ENCODE measurements at regions not wholly inside any gene's neighbourhood (a gene's known extent, or its start where the extent isn't known, plus 50 kb on each side); places are given as distances from the start of the nearest gene placed in this dataset.

- ATAC-seq (no peak), DNase-seq (ENCODE audit: low spot score) (no peak)
- Mint-ChIP-seq H3K9me3 (peaks cover 25% of the 10 kb centered on the region), H3K27me3 (ENCODE audit: insufficient read depth, low read depth, poor library complexity) (peaks cover 3% of the 10 kb centered on the region), H3K36me3 (ENCODE audit: low read depth) (peaks cover 22% of the 10 kb centered on the region; the same call in 2 of the 3 replicates), H3K4me1 (no peaks in the 10 kb centered on the region; the same call in 2 of the 3 replicates), H3K4me3 (no peak overlapping the region), H3K27ac (no peak overlapping the region)
- Histone ChIP-seq H3F3A (replicated peaks; ENCODE audit: low read depth) (no peaks in the 10 kb centered on the region), H3K27ac (ENCODE audit: low read depth) (no peak overlapping the region), H2AFZ (no peak overlapping the region), H3K9me2 (ENCODE audit: insufficient read depth) (no peaks in the 10 kb centered on the region), H3K4me1 (ENCODE audit: insufficient read depth) (no peaks in the 10 kb centered on the region), H4K20me1 (replicated peaks; ENCODE audit: insufficient read depth) (no peaks in the 10 kb centered on the region), H3K4me3 (no peak overlapping the region), H3K27me3 (ENCODE audit: insufficient read depth) (no peaks in the 10 kb centered on the region), H3K4me2 (no peak overlapping the region), H3K79me2 (replicated peaks; ENCODE audit: insufficient read depth) (no peaks in the 10 kb centered on the region), H3K36me3 (ENCODE audit: insufficient read depth) (no peaks in the 10 kb centered on the region)
- no peak for TF ChIP-seq REST (IDR thresholded peaks at IDR 0.05; ENCODE audit: unreplicated experiment)
- TF ChIP-seq NANOG (IDR thresholded peaks at IDR 0.05; ENCODE audit: borderline replicate concordance): no peak
- no peak for TF ChIP-seq POLR2AphosphoS5 (IDR thresholded peaks at IDR 0.05; ENCODE audit: low read depth)
- TF ChIP-seq ETS1 (IDR thresholded peaks at IDR 0.05): no peak
- no peak for TF ChIP-seq EZH2phosphoT487 (IDR thresholded peaks at IDR 0.05; ENCODE audit: unreplicated experiment)
- no peak for TF ChIP-seq JUNB (IDR thresholded peaks at IDR 0.05; ENCODE audit: unreplicated experiment)
- TF ChIP-seq EZH2 (IDR thresholded peaks at IDR 0.05; ENCODE audit: low read depth, unreplicated experiment): no peak
- no peak for TF ChIP-seq ZNF114 (CRISPR knock-in tag; IDR thresholded peaks at IDR 0.05)
- no peak for TF ChIP-seq STAT1 (IDR thresholded peaks at IDR 0.05; ENCODE audit: unreplicated experiment)
- TF ChIP-seq CTCF (conservative IDR thresholded peaks at IDR 0.05; ENCODE audit: low read depth in 2 of 2): no peak
- TF ChIP-seq CREB1 (CRISPR knock-in tag; IDR thresholded peaks at IDR 0.05; ENCODE audit: low read depth): no peak
- TF ChIP-seq ZNF462 (CRISPR knock-in tag; IDR thresholded peaks at IDR 0.05): no peak
- TF ChIP-seq ZNF331 (CRISPR knock-in tag; IDR thresholded peaks at IDR 0.05; ENCODE audit: low read depth): no peak
Measured at GRCh38 chrX:9257718-9258420, 207.0 kb upstream of the TBL1X start.

All from GM23338 (cell line).